ENCODE measurements at regions not wholly inside any gene's neighbourhood (a gene's known extent, or its start where the extent isn't known, plus 50 kb on each side); places are given as distances from the start of the nearest gene placed in this dataset.

GRCh38 chr2:226378753-226379705, 420.6 kb downstream of the IRS1 start:
- no peaks in the 10 kb centered on the region for H3K27me3 ChIP-seq (ENCODE audit: control insufficient read depth in 1 of 2, insufficient read depth in 2 of 2, low read length in 2 of 2)
- no peak overlapping the region for H3K4me3 Mint-ChIP-seq
- H3K36me3 ChIP-seq (ENCODE audit: insufficient read depth, low read length): no peaks in the 10 kb centered on the region
- no peaks in the 10 kb centered on the region for H3K9me3 Mint-ChIP-seq
- CTCF ChIA-PET: no interaction called here
- no peak overlapping the region for H3K27ac Mint-ChIP-seq
- no peak for TF ChIP-seq CTCF (IDR thresholded peaks at IDR 0.05)
- POLR2A ChIA-PET: no interaction called here
- no peak overlapping the region for H3K4me3 ChIP-seq (ENCODE audit: low read length)
- H3K9me3 ChIP-seq (ENCODE audit: control insufficient read depth in 1 of 2, insufficient read depth in 1 of 2, low read length in 2 of 2): no peaks in the 10 kb centered on the region
- no peak overlapping the region for H3K27ac ChIP-seq (ENCODE audit: low read depth in 1 of 2, low read length in 2 of 2)
- no peaks in the 10 kb centered on the region for H3K36me3 Mint-ChIP-seq (ENCODE audit: low read depth)
- intact Hi-C loops (cut with DNase I, micrococcal nuclease): no loop called here
- H3K4me1 ChIP-seq (ENCODE audit: insufficient read depth, low read length): no peaks in the 10 kb centered on the region
- H3K27me3 Mint-ChIP-seq: peaks cover 15% of the 10 kb centered on the region
- no peaks in the 10 kb centered on the region for H3K4me1 Mint-ChIP-seq (ENCODE audit: low read depth)
- DNase-seq (no peak), ATAC-seq (ENCODE audit: poor library complexity) (no peak)

- Mint-ChIP-seq H3K9me3 (no peaks in the 10 kb centered on the region), H3K27me3 (peaks cover 17% of the 10 kb centered on the region), H3K4me3 (no peak overlapping the region), H3K4me1 (ENCODE audit: low read depth) (no peaks in the 10 kb centered on the region), H3K36me3 (ENCODE audit: low read depth) (no peaks in the 10 kb centered on the region), H3K27ac (no peak overlapping the region)
- Histone ChIP-seq H3K27me3 (ENCODE audit: control insufficient read depth in 1 of 2, insufficient read depth in 2 of 2, low read length in 2 of 2) (peaks cover 3 to 5% of the 10 kb centered on the region in 2 experiments), H3K4me3 (ENCODE audit: low read length) (no peak overlapping the region), H3K36me3 (ENCODE audit: insufficient read depth, low read length) (no peaks in the 10 kb centered on the region), H3K9me3 (ENCODE audit: control insufficient read depth in 1 of 2, insufficient read depth in 1 of 2, low read length in 2 of 2) (no peaks in the 10 kb centered on the region), H3K4me1 (ENCODE audit: insufficient read depth, low read length) (no peaks in the 10 kb centered on the region), H3K27ac (ENCODE audit: low read depth in 1 of 2, low read length in 2 of 2) (no peak overlapping the region)
- ATAC-seq (ENCODE audit: poor library complexity) (no peak), DNase-seq (no peak)
- TF ChIP-seq CTCF (IDR thresholded peaks at IDR 0.05): no peak
- ChIA-PET POLR2A (no interaction called here), CTCF (no interaction called here)
- intact Hi-C loops (cut with DNase I, micrococcal nuclease): no loop called here
Observed at GRCh38 chr2:226376516-226377180, 423.0 kb downstream of the IRS1 start.

GRCh38 chr2:226366920-226367319, 432.7 kb downstream of the IRS1 start:
- Mint-ChIP-seq H3K4me1 (ENCODE audit: low read depth) (no peaks in the 10 kb centered on the region), H3K4me3 (no peak overlapping the region)
- ATAC-seq (ENCODE audit: poor library complexity): no peak

More at GRCh38 chr2:226366920-226367319, 432.7 kb downstream of the IRS1 start:
- Histone ChIP-seq H3K36me3 (ENCODE audit: insufficient read depth, low read length) (no peaks in the 10 kb centered on the region), H3K4me3 (ENCODE audit: low read length) (no peak overlapping the region), H3K27ac (ENCODE audit: low read depth in 1 of 2, low read length in 2 of 2) (no peak overlapping the region), H3K9me3 (ENCODE audit: control insufficient read depth in 1 of 2, insufficient read depth in 1 of 2, low read length in 2 of 2) (no peaks in the 10 kb centered on the region), H3K4me1 (ENCODE audit: insufficient read depth, low read length) (no peaks in the 10 kb centered on the region), H3K27me3 (ENCODE audit: control insufficient read depth in 1 of 2, insufficient read depth in 2 of 2, low read length in 2 of 2) (peaks cover 0 to 4% of the 10 kb centered on the region in 2 experiments)
- Mint-ChIP-seq H3K36me3 (ENCODE audit: low read depth) (no peaks in the 10 kb centered on the region), H3K9me3 (no peaks in the 10 kb centered on the region), H3K27me3 (peaks cover 31% of the 10 kb centered on the region), H3K27ac (no peak overlapping the region)
- POLR2A ChIA-PET: no interaction called here
- CTCF ChIA-PET: no interaction called here
- DNase-seq: no peak
- no peak for TF ChIP-seq CTCF (IDR thresholded peaks at IDR 0.05)
- intact Hi-C loops (cut with DNase I, micrococcal nuclease): no loop called here
